GM21825 (cell line): ENCODE measurements at regions not wholly inside any gene's neighbourhood (a gene's known extent, or its start where the extent isn't known, plus 50 kb on each side); places are given as distances from the start of the nearest gene placed in this dataset.
"Not testable (repeated sequence)": the region's sequence is repeated elsewhere in the genome, so short reads cannot be mapped to it uniquely, and the experiment has no call there.

ENCODE experiments used
- ATAC-seq: cut with Tn5 transposase; IDR thresholded peaks from one replicate; pipeline ENCODE4 v1.9.1; 2021; ENCODE audit warnings: mild to moderate bottlenecking, moderate library complexity; ENCODE audit not compliant: unreplicated experiment

- ATAC-seq, result no peak
Observed at GRCh38 chr2:84158605-84159004, 300.5 kb downstream of the SUCLG1 start.

GRCh38 chr2:84152462-84152861 lies 306.6 kb downstream of the SUCLG1 start:
- ATAC-seq, result no peak

- ATAC-seq, result no peak
Observed at GRCh38 chr2:84144345-84144744, 314.7 kb downstream of the SUCLG1 start.

- no peak for ATAC-seq
Observed at GRCh38 chr2:84137034-84137433, 322.0 kb downstream of the SUCLG1 start.

GRCh38 chr2:84132370-84132769 lies 326.7 kb downstream of the SUCLG1 start:
- ATAC-seq, result no peak

GRCh38 chr2:84131278-84131830 lies 327.7 kb downstream of the SUCLG1 start:
- no peak for ATAC-seq

DNA sequence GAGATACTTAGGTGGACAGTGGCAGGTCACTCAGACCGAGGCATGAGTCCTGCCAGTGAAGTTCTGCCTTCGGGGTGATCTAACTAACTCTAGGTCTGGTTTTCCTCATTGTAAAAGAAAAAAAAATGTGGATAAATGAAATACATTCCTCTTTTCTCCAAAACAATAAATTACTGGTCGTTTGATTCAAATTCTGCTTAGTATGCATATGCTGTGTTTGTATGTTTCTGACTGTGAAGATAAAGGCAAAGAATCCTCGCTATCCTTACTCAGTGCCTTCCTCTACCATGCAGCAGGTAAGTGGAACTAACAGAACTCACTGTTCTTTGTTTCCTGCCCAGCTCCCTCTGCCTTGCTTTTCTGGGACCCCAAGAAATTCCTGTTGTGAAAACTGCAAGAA lies 330.1 kb downstream of the SUCLG1 start:
- no peak for ATAC-seq

DNA sequence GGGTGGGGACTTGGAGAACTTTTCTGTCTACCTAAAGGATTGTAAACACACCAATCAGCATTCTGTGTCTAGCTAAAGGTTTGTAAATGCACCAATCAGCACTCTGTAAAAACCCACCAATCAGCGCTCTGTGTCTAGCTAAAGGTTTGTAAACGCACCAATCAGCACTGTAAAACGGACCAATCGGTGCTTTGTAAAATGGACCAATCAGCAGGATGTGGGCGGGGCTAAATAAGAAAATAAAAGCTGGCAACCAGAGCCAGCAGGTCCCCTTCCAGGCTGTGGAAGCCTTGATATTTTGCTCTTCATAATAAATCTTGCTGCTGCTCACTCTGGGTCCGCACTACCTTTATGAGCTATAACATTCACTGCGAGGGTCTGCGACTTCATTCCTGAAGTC lies 331.3 kb downstream of the SUCLG1 start:
- not testable (repeated sequence) for ATAC-seq

DNA sequence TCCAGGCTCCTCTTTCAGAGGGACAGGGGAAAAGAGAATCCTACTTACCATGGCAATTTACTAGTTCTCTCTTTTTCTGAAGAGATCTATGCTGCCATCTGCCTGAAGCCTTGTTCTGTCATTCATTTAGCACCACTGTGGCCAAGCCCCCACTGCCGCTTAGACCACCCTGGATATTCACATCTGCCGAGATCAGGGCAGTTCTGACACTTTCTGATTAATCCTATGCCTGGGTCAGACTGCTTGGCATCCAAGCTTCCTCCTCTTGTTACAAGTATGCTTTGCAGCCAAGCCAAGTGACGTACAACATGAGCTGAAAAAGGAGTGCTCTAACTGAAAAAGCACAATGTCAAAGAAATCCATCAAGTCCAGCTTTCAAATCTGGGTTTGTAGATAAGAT lies 332.6 kb downstream of the SUCLG1 start:
- ATAC-seq, result no peak

GRCh38 chr2:84126084-84126483 lies 333.0 kb downstream of the SUCLG1 start:
- ATAC-seq, result no peak

DNA sequence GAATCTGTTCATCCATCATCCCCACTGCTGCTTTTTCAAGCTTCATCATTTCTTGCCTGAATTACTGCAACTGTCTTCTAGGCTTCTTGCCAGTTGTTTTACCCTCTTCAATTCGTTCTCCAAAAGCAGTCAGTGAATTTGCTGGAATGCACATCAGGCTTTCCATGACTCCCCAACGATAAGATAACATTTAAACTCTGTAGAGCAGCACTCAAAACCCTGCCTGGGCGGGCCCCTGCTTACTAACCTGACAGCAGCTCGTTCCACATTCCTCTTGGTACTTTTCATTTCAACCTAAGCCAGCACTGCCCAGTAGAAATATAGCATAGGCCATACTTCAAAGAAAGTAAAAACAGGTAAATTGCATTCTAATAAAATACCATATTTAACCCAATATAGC lies 342.9 kb downstream of the SUCLG1 start:
- no peak for ATAC-seq

DNA sequence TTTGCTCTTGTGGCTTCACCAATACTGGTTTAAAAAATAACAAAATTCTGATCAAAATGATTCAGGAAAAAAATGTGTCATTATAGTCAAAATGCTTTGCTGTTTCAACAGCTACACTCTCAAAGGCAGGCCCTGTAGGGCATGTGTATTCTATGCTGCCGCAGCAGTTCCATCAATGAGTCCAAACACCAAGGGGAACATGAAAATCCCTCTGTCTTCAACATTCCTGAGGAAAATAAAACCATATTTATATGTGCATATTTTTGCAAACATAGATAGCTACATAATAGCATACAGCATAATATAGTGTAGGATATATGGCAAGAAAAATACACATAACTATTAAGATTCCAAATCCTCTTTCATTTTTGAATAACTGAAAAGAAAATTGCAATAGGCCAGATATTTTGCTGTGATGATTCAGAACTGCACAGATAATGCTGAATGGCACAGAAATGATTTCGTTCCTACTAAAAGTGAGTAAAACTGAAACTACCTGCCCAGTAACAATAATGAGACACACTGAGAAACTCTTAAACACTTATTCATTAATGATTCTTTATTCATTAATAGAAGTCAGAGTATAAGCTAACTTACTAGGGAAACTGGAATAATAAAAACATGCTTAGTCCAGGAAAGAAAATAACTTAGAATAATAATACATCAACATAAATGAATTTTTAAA lies 343.8 kb downstream of the SUCLG1 start:
- ATAC-seq, result peak; percentile 91

DNA sequence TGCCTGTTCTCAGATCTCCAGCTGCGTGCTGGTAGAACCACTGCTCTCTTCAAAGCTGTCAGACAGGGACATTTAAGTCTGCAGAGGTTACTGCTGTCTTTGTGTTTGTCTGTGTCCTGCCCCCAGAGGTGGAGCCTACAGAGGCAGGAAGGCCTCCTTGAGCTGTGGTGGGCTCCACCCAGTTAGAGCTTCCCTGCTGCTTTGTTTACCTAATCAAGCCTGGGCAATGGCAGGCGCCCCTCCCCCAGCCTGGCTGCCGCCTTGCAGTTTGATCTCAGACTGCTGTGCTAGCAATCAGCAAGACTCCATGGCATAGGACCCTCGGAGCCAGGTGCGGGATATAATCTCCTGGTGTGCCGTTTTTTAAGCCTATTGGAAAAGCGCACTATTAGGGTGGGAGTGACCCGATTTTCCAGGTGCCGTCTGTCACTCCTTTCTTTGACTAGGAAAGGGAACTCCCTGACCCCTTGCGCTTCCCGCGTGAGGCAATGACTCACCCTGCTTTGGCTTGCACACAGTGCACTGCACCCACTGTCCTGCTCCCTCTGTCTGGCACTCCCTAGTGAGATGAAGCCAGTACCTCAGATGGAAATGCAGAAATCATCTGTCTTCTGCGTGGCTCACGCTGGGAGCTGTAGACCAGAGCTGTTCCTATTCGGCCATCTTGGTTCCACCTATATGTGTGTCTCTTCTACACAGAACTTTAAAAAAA lies 355.1 kb downstream of the SUCLG1 start:
- ATAC-seq, result not testable (repeated sequence)

- no peak for ATAC-seq
Observed at GRCh38 chr2:84102274-84102673, 356.8 kb downstream of the SUCLG1 start.

- ATAC-seq, result no peak
Observed at GRCh38 chr2:84088656-84089055, 370.4 kb downstream of the SUCLG1 start.

DNA sequence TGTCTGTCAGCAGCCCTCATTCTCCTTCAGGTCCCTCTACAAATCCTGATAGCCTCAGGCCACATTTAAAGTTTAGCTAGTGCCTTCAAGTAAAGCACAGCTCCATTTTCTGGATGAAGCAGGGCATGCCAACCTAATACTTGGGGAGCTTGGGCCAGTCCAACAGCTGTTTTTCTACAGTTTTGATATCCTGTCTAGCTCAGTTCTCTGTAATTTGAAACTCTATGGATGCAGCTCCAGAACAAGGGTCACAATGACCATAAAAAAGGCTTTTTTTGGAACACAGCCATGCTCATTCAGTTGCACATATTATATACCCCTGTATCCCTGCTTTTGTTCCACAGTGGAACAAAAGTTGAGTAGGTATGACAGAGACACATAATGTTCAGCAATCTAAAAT lies 373.5 kb downstream of the SUCLG1 start:
- no peak for ATAC-seq

DNA sequence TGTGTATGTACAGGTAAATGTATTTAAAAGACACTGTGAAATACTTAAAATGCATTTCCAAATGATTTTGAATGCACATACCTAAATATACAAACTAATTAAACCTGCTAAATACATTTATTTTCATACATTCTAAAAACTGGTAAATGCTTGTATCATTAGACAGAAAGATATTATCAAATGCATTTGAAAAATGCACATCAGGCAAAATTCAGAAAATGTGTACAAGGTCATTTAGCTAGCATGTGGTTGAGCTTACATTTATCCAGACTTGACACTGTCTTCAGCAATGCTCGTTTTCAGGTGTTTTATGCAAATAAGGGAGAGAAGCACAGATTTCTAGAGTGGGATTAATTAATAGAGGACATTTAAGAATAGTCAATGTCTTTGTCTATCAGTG lies 374.2 kb downstream of the SUCLG1 start:
- ATAC-seq, result no peak

DNA sequence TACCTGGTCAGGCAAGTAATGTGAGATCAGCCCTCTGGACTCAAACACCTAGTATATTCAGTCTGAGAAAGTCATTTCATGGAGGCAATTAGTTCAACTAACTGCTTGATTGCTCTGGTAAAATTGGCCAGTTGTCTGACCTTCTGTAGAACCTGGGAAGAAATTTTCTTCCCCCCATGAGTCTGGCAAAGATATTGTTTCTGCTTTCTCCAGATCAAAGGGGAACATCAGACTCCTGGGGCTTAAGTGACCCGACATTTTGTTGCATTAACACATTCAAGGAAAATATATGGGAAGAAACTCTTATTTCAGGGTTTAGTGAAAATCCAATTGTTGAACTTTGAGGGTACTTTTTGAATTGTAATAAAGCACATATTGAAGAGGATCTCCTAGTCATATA lies 375.1 kb downstream of the SUCLG1 start:
- ATAC-seq, result no peak

- ATAC-seq, result no peak
Observed at GRCh38 chr2:84078471-84078870, 380.6 kb downstream of the SUCLG1 start.

DNA sequence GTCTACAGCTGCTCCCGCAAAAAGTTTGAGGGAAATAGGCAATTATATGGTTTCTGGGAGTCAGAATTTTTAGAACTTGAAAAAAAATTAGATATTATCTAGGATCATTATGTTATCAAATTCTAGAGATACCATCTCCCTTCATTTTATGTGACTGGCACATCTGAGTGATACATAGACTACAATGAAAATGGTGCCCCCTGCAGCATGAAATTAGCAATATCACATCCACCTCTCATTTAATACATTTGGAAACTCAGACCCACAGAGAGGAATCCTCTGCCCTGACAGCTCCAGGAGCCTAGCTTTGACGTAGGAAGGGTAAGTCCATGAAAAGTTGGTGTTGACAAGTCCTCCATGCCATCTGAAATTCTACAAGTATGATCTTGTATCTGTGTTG lies 381.6 kb downstream of the SUCLG1 start:
- no peak for ATAC-seq

DNA sequence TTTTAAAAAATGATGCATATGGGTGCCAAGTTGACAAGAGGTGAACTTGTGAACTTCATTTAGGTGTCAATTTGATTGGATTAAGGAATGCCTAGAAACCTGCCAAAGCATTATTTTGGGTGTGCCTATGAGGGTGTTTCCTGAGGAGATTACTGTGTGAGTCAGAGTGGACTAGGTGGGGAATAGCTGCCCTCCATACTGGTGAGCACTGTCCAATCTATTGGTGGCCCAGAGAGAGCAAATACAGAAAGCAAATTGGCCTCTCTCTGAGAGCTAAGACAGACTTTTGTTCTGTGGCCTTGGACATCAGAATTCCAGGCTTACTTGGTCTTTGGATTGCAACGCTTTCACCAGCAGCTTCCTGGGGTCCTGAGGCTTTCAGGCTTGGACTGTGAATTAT lies 388.0 kb downstream of the SUCLG1 start:
- no peak for ATAC-seq

GRCh38 chr2:84065857-84066256 lies 393.2 kb downstream of the SUCLG1 start:
- no peak for ATAC-seq
